SK-N-SH (cell line): ENCODE measurements at regions not wholly inside any gene's neighbourhood (a gene's known extent, or its start where the extent isn't known, plus 50 kb on each side); places are given as distances from the start of the nearest gene placed in this dataset.

Source experiments
- CTCF ChIA-PET: fragments of 300-600, 350-600 bp; formaldehyde crosslinking; extraction: SDS; loops from one replicate; lab custom pipeline; 2021; lab: Yijun Ruan, JAX
- POLR2A ChIA-PET: fragments of 350-600 bp; sonication (Branson Sonifier 250); formaldehyde crosslinking; extraction: SDS; loops from one replicate; lab custom pipeline; 2020; ENCODE audit warnings: antibody characterized with exemption, inconsistent platforms; lab: Yijun Ruan, JAX
- DNase-seq: peaks from one replicate; pipeline ENCODE4 v3.0.0; 2012
- H2AFZ ChIP-seq: fragments of 200-600 bp; sonication (generic); 2 replicates; pipeline ENCODE4 v1.8.1; 2016; ENCODE audit warnings: antibody characterized with exemption, mild to moderate bottlenecking, low read depth
- H3F3A ChIP-seq: fragments of 200-600 bp; sonication (generic); replicated peaks from 2 replicates; pipeline ENCODE3; 2016; ENCODE audit warnings: antibody characterized with exemption, mild to moderate bottlenecking; ENCODE audit not compliant: insufficient read depth
- H3K27ac ChIP-seq, 2 experiments: fragments of 200-500 bp in 1 of 2; fragments of 200-600 bp in 1 of 2; sonication (Bioruptor generic) in 1 of 2; sonication (generic), shearing (Covaris generic) in 1 of 2; 2 replicates each; pipeline versions ENCODE4 v1.5.1 to v1.6.1; 2014 to 2016; ENCODE audit warnings: low read depth in 2 of 2, inconsistent platforms in 1 of 2, low read length in 1 of 2, mild to moderate bottlenecking in 1 of 2, mixed read lengths in 1 of 2
- H3K27me3 ChIP-seq: fragments of 200-600 bp; sonication (generic), shearing (Covaris generic); 2 replicates; pipeline ENCODE4 v1.6.1; 2016; ENCODE audit warnings: mixed run types; ENCODE audit not compliant: insufficient read depth
- H3K36me3 ChIP-seq, 2 experiments: fragments of 200-500 bp in 1 of 2; fragments of 200-600 bp in 1 of 2; sonication (Bioruptor generic) in 1 of 2; sonication (generic) in 1 of 2; replicated peaks in 1 of 2; 2 replicates each; pipeline versions ENCODE3 to v1.5.1; 2014 to 2016; ENCODE audit warnings: low read length in 1 of 2, mild to moderate bottlenecking in 1 of 2; ENCODE audit not compliant: insufficient read depth in 2 of 2, control insufficient read depth in 1 of 2
- H3K4me1 ChIP-seq, 2 experiments: fragments of 200-500 bp in 1 of 2; fragments of 200-600 bp in 1 of 2; sonication (Bioruptor generic) in 1 of 2; sonication (generic), shearing (Covaris generic) in 1 of 2; 2 replicates each; pipeline versions ENCODE4 v1.5.1 to v1.6.1; 2014 to 2016; ENCODE audit warnings: low read depth in 1 of 2, low read length in 1 of 2, mixed run types in 1 of 2; ENCODE audit not compliant: insufficient read depth in 2 of 2, control insufficient read depth in 1 of 2
- H3K4me2 ChIP-seq: fragments of 200-600 bp; sonication (generic), shearing (Covaris generic); 2 replicates; pipeline ENCODE4 v1.6.1; 2017; ENCODE audit warnings: mixed run types
- H3K4me3 ChIP-seq, 2 experiments: fragments of 200-500 bp in 1 of 2; fragments of 200-600 bp in 1 of 2; sonication (Bioruptor generic) in 1 of 2; sonication (generic), shearing (Covaris generic) in 1 of 2; 2 replicates each; pipeline versions ENCODE4 v1.5.1 to v1.8.1; 2014 to 2016; ENCODE audit warnings: low read depth in 2 of 2, inconsistent platforms in 1 of 2, low read length in 1 of 2, mild to moderate bottlenecking in 1 of 2, mixed read lengths in 1 of 2, moderate library complexity in 1 of 2
- H3K79me2 ChIP-seq: fragments of 200-600 bp; sonication (generic); 2 replicates; pipeline ENCODE4 v1.8.1; 2017; ENCODE audit warnings: mild to moderate bottlenecking; ENCODE audit not compliant: insufficient read depth
- H3K9ac ChIP-seq: fragments of 200-600 bp; sonication (generic); 2 replicates; pipeline ENCODE4 v1.6.1; 2017; ENCODE audit warnings: mixed run types
- H3K9me2 ChIP-seq: fragments of 200-600 bp; sonication (generic); 2 replicates; pipeline ENCODE4 v1.6.1; 2017; ENCODE audit warnings: mixed run types
- H3K9me3 ChIP-seq: fragments of 200-600 bp; sonication (generic); 2 replicates; pipeline ENCODE4 v1.6.1; 2017; ENCODE audit warnings: mixed run types, mild to moderate bottlenecking, moderate library complexity
- H4K20me1 ChIP-seq: fragments of 200-600 bp; sonication (generic); 2 replicates; pipeline ENCODE4 v1.6.1; 2017; ENCODE audit warnings: mild to moderate bottlenecking, mixed run types; ENCODE audit not compliant: insufficient read depth
- EP300 ChIP-seq, 2 experiments: IDR thresholded peaks; 2 replicates each; pipeline versions ENCODE4 v1.4.0 to v1.6.1; 2012; ENCODE audit warnings: borderline replicate concordance in 1 of 2, low read depth in 1 of 2, low read length in 1 of 2
- EZH2phosphoT487 ChIP-seq: fragments of 200-600 bp; sonication (generic); IDR thresholded peaks from 2 replicates; pipeline ENCODE4 v1.6.1; 2017; ENCODE audit warnings: low read depth, mixed run types, mild to moderate bottlenecking, antibody characterized with exemption, moderate library complexity, borderline replicate concordance
- FOSL2 ChIP-seq: IDR thresholded peaks from 2 replicates; pipeline ENCODE4 v1.4.0; 2012; ENCODE audit warnings: low read depth, mild to moderate bottlenecking, moderate library complexity, borderline replicate concordance
- FOXJ3 ChIP-seq: sonication (generic); formaldehyde crosslinking; IDR thresholded peaks from 2 replicates; pipeline ENCODE4 v1.5.1; 2020; ENCODE audit warnings: mild to moderate bottlenecking, missing genetic modification reagents
- JUND ChIP-seq: IDR thresholded peaks from 2 replicates; pipeline ENCODE4 v1.4.0; 2012
- MEF2A ChIP-seq: IDR thresholded peaks from 2 replicates; pipeline ENCODE4 v1.4.0; 2012; ENCODE audit warnings: low read depth, borderline replicate concordance
- NFIC ChIP-seq: IDR thresholded peaks from 2 replicates; pipeline ENCODE4 v1.4.0; 2012; ENCODE audit warnings: borderline replicate concordance
- POLR2AphosphoS5 ChIP-seq: IDR thresholded peaks from 2 replicates; pipeline ENCODE4 v1.6.1; 2012; ENCODE audit warnings: low read depth, low read length
- RAD21 ChIP-seq: IDR thresholded peaks from 2 replicates; pipeline ENCODE4 v1.6.1; 2012; ENCODE audit warnings: mild to moderate bottlenecking, low read length
- RCOR1 ChIP-seq: fragments of 150-350 bp; IDR thresholded peaks from 2 replicates; pipeline ENCODE4 v1.6.1; 2017; ENCODE audit warnings: antibody characterized with exemption, low read length
- RFX5 ChIP-seq: IDR thresholded peaks from 2 replicates; pipeline ENCODE4 v1.6.1; 2012; ENCODE audit warnings: mild to moderate bottlenecking, improper control_type of control experiment, low read length
- RXRA ChIP-seq: IDR thresholded peaks from 2 replicates; pipeline ENCODE4 v1.4.0; 2012; ENCODE audit warnings: low read depth, mild to moderate bottlenecking, borderline replicate concordance
- TAF1 ChIP-seq: IDR thresholded peaks from 2 replicates; pipeline ENCODE4 v1.6.1; 2012; ENCODE audit warnings: low read depth, mild to moderate bottlenecking, low read length, moderate library complexity, borderline replicate concordance
- TEAD4 ChIP-seq: IDR thresholded peaks from 2 replicates; pipeline ENCODE4 v1.4.0; 2012; ENCODE audit warnings: mild to moderate bottlenecking, borderline replicate concordance; ENCODE audit not compliant: insufficient read depth
- YY1 ChIP-seq: IDR thresholded peaks from 2 replicates; pipeline ENCODE4 v1.4.0; 2012; ENCODE audit warnings: low read depth, mild to moderate bottlenecking
- WGBS: methylation state at CpG from one replicate; pipeline ENCODE4 v1.1.6; 2017; ENCODE audit warnings: low lambda C conversion rate; 5-methylcytosine and 5-hydroxymethylcytosine counted together
- TF ChIP-seq, protein P1 (sequence below): IDR thresholded peaks from 2 replicates; pipeline ENCODE4; 2012
- TF ChIP-seq, protein P2 (sequence below): IDR thresholded peaks from 2 replicates; pipeline ENCODE4 v1.6.1; 2012; ENCODE audit warnings: mild to moderate bottlenecking, low read depth, low read length, moderate library complexity
- TF ChIP-seq, protein P3 (sequence below): IDR thresholded peaks from 2 replicates; pipeline ENCODE4 v1.4.0; 2012; ENCODE audit warnings: low read depth, borderline replicate concordance
- TF ChIP-seq, protein P4 (sequence below): IDR thresholded peaks from 2 replicates; pipeline ENCODE4 v1.4.0; 2012; ENCODE audit warnings: low read depth, borderline replicate concordance
- TF ChIP-seq, protein P5 (sequence below): IDR thresholded peaks from 2 replicates; pipeline ENCODE4 v1.4.0; 2012; ENCODE audit warnings: low read depth

DNA sequence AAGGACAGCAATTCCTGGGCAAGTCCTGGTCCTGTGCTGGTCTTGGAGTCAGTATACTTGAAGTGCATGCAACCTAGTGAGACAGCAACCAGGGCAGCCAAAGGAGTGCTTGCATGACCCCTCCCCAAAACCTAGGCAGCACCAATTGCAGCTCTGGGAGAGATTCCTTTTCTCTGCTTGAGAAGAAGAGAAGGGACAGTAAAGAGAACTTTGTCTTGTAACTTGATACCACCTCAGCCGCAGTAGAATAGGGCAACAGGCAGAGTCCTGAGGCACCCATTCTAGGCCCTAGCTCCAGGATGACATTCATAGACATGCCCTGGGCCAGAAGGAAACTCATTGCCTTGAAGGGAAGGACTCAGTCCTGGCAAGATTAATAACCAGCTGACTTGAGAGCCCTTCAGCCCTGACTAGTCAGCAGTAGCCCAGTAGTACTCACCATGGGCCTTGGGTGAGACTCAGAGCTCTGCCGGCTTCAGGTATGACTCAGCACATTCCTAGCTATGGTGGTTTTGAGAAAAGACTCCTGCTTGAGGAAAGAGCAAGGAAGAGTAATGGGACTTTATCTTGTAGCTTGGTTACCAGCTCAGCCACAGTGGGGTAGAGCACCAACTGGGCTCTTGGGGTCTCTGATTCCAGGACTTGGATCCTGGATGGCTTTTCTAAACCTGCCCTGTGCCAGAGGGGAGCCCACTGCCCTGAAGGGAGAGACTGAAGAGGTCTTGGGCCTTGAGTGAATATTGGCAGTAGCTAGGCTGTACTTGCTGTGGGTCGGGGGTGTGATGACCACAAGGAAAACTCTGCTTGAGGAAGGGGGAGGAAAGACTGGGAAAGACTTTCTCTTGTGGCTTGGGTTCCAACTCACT, 51.7 kb upstream of the ACADM start:
- WGBS = 55% methylated on average over 3 of the region's 3 CpGs

More for the DNA sequence above, 51.7 kb upstream of the ACADM start:
- Histone ChIP-seq H4K20me1 (no peaks in the 10 kb centered on the region), H2AFZ (peak overlapping the region; percentile 38; the same call in 1 of the 2 replicates), H3K27me3 (no peaks in the 10 kb centered on the region), H3K4me3 (no peak overlapping the region), H3F3A (no peaks in the 10 kb centered on the region), H3K4me1 (0 out of 4 replicates have a peak, but pooled peaks cover 0 to 6% of the 10 kb centered on the region in 2 experiments), H3K36me3 (no peaks in the 10 kb centered on the region), H3K9ac (no peak overlapping the region), H3K79me2 (no peaks in the 10 kb centered on the region), H3K9me2 (no peaks in the 10 kb centered on the region), H3K4me2 (no peak overlapping the region), H3K9me3 (no peaks in the 10 kb centered on the region), H3K27ac (no peak overlapping the region)
- no peak for DNase-seq
- TF ChIP-seq TAF1 = no peak
- TF ChIP-seq JUND = 0 out of 2 replicates have a peak, but pooled peaks have one; percentile 16
- TF ChIP-seq, protein P1, sequence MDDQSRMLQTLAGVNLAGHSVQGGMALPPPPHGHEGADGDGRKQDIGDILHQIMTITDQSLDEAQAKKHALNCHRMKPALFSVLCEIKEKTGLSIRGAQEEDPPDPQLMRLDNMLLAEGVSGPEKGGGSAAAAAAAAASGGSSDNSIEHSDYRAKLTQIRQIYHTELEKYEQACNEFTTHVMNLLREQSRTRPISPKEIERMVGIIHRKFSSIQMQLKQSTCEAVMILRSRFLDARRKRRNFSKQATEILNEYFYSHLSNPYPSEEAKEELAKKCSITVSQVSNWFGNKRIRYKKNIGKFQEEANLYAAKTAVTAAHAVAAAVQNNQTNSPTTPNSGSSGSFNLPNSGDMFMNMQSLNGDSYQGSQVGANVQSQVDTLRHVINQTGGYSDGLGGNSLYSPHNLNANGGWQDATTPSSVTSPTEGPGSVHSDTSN = peak; percentile 53
- TF ChIP-seq TEAD4 = no peak
- TF ChIP-seq, protein P2, sequence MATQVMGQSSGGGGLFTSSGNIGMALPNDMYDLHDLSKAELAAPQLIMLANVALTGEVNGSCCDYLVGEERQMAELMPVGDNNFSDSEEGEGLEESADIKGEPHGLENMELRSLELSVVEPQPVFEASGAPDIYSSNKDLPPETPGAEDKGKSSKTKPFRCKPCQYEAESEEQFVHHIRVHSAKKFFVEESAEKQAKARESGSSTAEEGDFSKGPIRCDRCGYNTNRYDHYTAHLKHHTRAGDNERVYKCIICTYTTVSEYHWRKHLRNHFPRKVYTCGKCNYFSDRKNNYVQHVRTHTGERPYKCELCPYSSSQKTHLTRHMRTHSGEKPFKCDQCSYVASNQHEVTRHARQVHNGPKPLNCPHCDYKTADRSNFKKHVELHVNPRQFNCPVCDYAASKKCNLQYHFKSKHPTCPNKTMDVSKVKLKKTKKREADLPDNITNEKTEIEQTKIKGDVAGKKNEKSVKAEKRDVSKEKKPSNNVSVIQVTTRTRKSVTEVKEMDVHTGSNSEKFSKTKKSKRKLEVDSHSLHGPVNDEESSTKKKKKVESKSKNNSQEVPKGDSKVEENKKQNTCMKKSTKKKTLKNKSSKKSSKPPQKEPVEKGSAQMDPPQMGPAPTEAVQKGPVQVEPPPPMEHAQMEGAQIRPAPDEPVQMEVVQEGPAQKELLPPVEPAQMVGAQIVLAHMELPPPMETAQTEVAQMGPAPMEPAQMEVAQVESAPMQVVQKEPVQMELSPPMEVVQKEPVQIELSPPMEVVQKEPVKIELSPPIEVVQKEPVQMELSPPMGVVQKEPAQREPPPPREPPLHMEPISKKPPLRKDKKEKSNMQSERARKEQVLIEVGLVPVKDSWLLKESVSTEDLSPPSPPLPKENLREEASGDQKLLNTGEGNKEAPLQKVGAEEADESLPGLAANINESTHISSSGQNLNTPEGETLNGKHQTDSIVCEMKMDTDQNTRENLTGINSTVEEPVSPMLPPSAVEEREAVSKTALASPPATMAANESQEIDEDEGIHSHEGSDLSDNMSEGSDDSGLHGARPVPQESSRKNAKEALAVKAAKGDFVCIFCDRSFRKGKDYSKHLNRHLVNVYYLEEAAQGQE = no peak
- TF ChIP-seq, protein P3, sequence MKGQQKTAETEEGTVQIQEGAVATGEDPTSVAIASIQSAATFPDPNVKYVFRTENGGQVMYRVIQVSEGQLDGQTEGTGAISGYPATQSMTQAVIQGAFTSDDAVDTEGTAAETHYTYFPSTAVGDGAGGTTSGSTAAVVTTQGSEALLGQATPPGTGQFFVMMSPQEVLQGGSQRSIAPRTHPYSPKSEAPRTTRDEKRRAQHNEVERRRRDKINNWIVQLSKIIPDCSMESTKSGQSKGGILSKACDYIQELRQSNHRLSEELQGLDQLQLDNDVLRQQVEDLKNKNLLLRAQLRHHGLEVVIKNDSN = no peak
- TF ChIP-seq RAD21 = no peak
- no peak for TF ChIP-seq YY1
- TF ChIP-seq FOSL2 = peak; percentile 55; the same call in 1 of the 2 replicates
- no peak for TF ChIP-seq RFX5
- TF ChIP-seq RCOR1 = no peak
- TF ChIP-seq, protein P4, sequence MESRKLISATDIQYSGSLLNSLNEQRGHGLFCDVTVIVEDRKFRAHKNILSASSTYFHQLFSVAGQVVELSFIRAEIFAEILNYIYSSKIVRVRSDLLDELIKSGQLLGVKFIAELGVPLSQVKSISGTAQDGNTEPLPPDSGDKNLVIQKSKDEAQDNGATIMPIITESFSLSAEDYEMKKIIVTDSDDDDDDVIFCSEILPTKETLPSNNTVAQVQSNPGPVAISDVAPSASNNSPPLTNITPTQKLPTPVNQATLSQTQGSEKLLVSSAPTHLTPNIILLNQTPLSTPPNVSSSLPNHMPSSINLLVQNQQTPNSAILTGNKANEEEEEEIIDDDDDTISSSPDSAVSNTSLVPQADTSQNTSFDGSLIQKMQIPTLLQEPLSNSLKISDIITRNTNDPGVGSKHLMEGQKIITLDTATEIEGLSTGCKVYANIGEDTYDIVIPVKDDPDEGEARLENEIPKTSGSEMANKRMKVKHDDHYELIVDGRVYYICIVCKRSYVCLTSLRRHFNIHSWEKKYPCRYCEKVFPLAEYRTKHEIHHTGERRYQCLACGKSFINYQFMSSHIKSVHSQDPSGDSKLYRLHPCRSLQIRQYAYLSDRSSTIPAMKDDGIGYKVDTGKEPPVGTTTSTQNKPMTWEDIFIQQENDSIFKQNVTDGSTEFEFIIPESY = no peak
- no peak for TF ChIP-seq FOXJ3
- no peak for TF ChIP-seq EP300 (IDR thresholded peaks at IDR 0.05; ENCODE audit: borderline replicate concordance in 1 of 2, low read depth in 1 of 2, low read length in 1 of 2)
- TF ChIP-seq RXRA = no peak
- no peak for TF ChIP-seq MEF2A
- TF ChIP-seq NFIC = no peak
- TF ChIP-seq, protein P5, sequence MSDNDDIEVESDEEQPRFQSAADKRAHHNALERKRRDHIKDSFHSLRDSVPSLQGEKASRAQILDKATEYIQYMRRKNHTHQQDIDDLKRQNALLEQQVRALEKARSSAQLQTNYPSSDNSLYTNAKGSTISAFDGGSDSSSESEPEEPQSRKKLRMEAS = no peak
- no peak for TF ChIP-seq EZH2phosphoT487
- no peak for TF ChIP-seq POLR2AphosphoS5
- ChIA-PET POLR2A (no interaction called here), CTCF (no interaction called here)
